ENCODE measurements at regions not wholly inside any gene's neighbourhood (a gene's known extent, or its start where the extent isn't known, plus 50 kb on each side); places are given as distances from the start of the nearest gene placed in this dataset.

- H3K4me3 ChIP-seq, result no peak overlapping the region
- intact Hi-C loops (cut with DNase I; ENCODE audit: low total_unique reads) (no loop called here), in situ Hi-C loops (cut with MboI; ENCODE audit: low pct_ligation_motif_present in 1 of 4, low pct_unique_long_range_greater_than_20kb in 1 of 4, low sequenced_read_pairs in 3 of 4) (no loop called here)
- H3K36me3 ChIP-seq, result no peaks in the 10 kb centered on the region
- H3K9me3 ChIP-seq, result no peaks in the 10 kb centered on the region
- TF ChIP-seq, protein P1, sequence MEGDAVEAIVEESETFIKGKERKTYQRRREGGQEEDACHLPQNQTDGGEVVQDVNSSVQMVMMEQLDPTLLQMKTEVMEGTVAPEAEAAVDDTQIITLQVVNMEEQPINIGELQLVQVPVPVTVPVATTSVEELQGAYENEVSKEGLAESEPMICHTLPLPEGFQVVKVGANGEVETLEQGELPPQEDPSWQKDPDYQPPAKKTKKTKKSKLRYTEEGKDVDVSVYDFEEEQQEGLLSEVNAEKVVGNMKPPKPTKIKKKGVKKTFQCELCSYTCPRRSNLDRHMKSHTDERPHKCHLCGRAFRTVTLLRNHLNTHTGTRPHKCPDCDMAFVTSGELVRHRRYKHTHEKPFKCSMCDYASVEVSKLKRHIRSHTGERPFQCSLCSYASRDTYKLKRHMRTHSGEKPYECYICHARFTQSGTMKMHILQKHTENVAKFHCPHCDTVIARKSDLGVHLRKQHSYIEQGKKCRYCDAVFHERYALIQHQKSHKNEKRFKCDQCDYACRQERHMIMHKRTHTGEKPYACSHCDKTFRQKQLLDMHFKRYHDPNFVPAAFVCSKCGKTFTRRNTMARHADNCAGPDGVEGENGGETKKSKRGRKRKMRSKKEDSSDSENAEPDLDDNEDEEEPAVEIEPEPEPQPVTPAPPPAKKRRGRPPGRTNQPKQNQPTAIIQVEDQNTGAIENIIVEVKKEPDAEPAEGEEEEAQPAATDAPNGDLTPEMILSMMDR (IDR thresholded peaks at IDR 0.05), result no peak
- TF ChIP-seq POLR2AphosphoS5 (IDR thresholded peaks at IDR 0.05), result no peak
- TF ChIP-seq POLR2A (IDR thresholded peaks at IDR 0.05), result no peak
- DNase-seq, result no peak
- H3K27me3 ChIP-seq, result no peaks in the 10 kb centered on the region
- WGBS, 2 donors (ENCODE audit: low coverage in 1 of 2), result 70 to 73% methylated on average over 1 to 2 of the region's 2 CpGs
- H3K4me1 ChIP-seq, result peaks cover 0 to 3% (median 0%) of the 10 kb centered on the region in 4 donors
- no peak overlapping the region for H3K27ac ChIP-seq
Observed at GRCh38 chr6:137353346-137353745, 134.2 kb upstream of the IFNGR1 start.

DNA sequence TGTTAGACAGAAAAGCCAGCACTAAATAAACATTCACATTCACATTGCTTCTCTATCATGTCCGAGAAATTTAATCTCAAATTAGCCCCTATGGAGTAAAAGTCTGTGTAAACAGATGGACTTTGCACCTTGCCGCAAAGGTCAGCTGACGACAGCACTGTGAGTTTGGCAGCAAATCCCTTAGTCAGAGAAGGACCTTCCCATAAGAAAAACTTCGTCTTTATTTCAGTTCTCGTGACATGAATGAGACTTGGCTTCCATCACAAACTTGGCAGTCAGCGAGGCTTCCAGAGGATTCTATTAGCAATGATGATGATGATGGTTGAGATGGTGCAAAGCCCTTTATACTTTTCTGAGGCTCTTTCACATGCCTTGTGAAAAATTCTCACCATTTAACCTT is 133.7 kb upstream of the IFNGR1 start:
- Histone ChIP-seq H3K36me3 (no peaks in the 10 kb centered on the region), H3K27ac (no peak overlapping the region), H3K4me3 (no peak overlapping the region), H3K27me3 (no peaks in the 10 kb centered on the region), H3K9me3 (no peaks in the 10 kb centered on the region), H3K4me1 (peaks cover 0 to 3% (median 0%) of the 10 kb centered on the region in 4 donors)
- no peak for TF ChIP-seq EP300 (IDR thresholded peaks at IDR 0.05; ENCODE audit: low read depth)
- TF ChIP-seq, protein P1 (IDR thresholded peaks at IDR 0.05), result no peak
- peak; percentile 12 for DNase-seq
- intact Hi-C loops (cut with DNase I; ENCODE audit: low total_unique reads) (no loop called here), in situ Hi-C loops (cut with MboI; ENCODE audit: low pct_ligation_motif_present in 1 of 4, low pct_unique_long_range_greater_than_20kb in 1 of 4, low sequenced_read_pairs in 3 of 4) (no loop called here)
- WGBS, 2 donors (ENCODE audit: low coverage in 1 of 2), result 33 to 39% methylated on average over 6 of the region's 6 CpGs

GRCh38 chr6:137351890-137352289 is 132.7 kb upstream of the IFNGR1 start:
- Histone ChIP-seq H3K36me3 (no peaks in the 10 kb centered on the region), H3K27me3 (no peaks in the 10 kb centered on the region), H3K9me3 (no peaks in the 10 kb centered on the region), H3K4me1 (peaks cover 0 to 3% (median 0%) of the 10 kb centered on the region in 4 donors), H3K4me3 (no peak overlapping the region), H3K27ac (no peak overlapping the region)
- no peak for DNase-seq
- in situ Hi-C loops (cut with MboI; ENCODE audit: low pct_ligation_motif_present in 1 of 4, low pct_unique_long_range_greater_than_20kb in 1 of 4, low sequenced_read_pairs in 3 of 4), result no loop called here
- TF ChIP-seq, protein P1 (IDR thresholded peaks at IDR 0.05), result no peak
- TF ChIP-seq POLR2AphosphoS5 (IDR thresholded peaks at IDR 0.05) (no peak), POLR2A (IDR thresholded peaks at IDR 0.05) (no peak), EP300 (IDR thresholded peaks at IDR 0.05; ENCODE audit: low read depth) (no peak)
- 85 to 87% methylated on average over 5 of the region's 5 CpGs for WGBS, 2 donors (ENCODE audit: low coverage in 1 of 2)
- intact Hi-C loops (cut with DNase I; ENCODE audit: low total_unique reads), result no loop called here

GRCh38 chr6:137350857-137351256 is 131.7 kb upstream of the IFNGR1 start:
- 84% methylated on average over 2 of the region's 2 CpGs; no CpG with 5 or more reads in 1 of the 2 donors for WGBS, 2 donors (ENCODE audit: low coverage in 1 of 2)
- TF ChIP-seq POLR2AphosphoS5 (IDR thresholded peaks at IDR 0.05) (no peak), POLR2A (IDR thresholded peaks at IDR 0.05) (no peak), EP300 (IDR thresholded peaks at IDR 0.05; ENCODE audit: low read depth) (no peak)
- TF ChIP-seq, protein P1 (IDR thresholded peaks at IDR 0.05), result no peak
- Histone ChIP-seq H3K9me3 (no peaks in the 10 kb centered on the region), H3K4me3 (no peak overlapping the region), H3K4me1 (peaks cover 0 to 3% (median 0%) of the 10 kb centered on the region in 4 donors), H3K36me3 (no peaks in the 10 kb centered on the region), H3K27me3 (no peaks in the 10 kb centered on the region), H3K27ac (no peak overlapping the region)
- no peak for DNase-seq
- intact Hi-C loops (cut with DNase I; ENCODE audit: low total_unique reads) (no loop called here), in situ Hi-C loops (cut with MboI; ENCODE audit: low pct_ligation_motif_present in 1 of 4, low pct_unique_long_range_greater_than_20kb in 1 of 4, low sequenced_read_pairs in 3 of 4) (no loop called here)
